ENCODE measurements at regions not wholly inside any gene's neighbourhood (a gene's known extent, or its start where the extent isn't known, plus 50 kb on each side); places are given as distances from the start of the nearest gene placed in this dataset.

- no peak for DNase-seq (ENCODE audit: low spot score)
These were observed 89.5 kb upstream of the PGBD5 start for GRCh38 chr1:230515451-230516145.

DNA sequence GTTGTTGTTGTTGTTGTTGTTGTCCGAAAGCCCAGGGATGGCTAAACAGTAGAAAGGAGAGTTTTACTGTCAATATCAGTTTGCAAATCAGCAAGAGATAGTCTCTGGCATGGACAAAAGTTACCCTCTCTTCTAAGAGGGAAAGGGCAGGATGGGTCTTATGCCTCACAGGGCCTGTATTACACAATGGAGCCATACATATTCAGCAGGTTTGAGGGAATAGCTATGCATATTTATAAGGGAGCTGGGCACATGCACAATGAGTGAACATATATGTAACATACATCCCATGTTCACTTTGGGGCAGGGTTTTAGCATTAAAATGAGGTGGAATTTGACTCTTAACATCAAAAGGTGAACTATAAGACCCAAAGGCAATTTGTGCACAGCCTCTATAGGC, 84.4 kb upstream of the PGBD5 start:
- no peak for DNase-seq (ENCODE audit: low spot score)

DNA sequence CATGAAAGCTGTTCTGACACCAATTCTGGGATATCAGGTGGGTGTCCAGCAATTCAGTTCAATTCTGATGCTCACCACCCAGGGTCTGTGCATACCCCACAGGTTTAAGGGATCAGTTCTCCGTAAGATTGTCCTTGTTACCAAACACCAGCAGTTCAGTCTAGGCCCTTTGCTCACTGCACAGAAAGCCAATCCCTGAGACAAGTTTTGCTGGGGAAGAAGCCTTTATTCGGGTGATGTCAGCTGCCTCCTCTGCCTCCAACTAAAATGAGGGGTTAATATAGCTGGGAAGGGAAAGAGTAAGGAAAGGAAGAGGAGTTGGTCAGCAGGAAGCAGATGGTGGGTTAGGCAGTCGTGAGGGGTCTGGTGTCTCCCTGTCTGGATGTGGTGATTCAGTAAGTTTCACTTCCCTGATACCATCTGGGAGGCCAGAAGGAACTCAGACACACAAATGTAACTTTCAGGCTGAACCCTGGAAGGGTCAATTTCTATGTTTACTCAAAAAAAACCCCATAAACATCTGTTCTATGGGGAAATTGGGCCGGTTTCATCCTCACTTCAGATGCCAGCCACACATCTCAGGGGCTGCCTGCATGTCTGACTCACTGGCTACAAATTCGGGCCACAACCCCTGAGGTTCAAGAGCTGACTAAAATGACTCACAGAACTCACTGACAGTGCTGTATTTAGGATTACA, 83.3 kb upstream of the PGBD5 start:
- DNase-seq (ENCODE audit: low spot score): no peak

- no peak for DNase-seq (ENCODE audit: low spot score)
These were observed 81.7 kb upstream of the PGBD5 start for GRCh38 chr1:230507666-230508402.

DNA sequence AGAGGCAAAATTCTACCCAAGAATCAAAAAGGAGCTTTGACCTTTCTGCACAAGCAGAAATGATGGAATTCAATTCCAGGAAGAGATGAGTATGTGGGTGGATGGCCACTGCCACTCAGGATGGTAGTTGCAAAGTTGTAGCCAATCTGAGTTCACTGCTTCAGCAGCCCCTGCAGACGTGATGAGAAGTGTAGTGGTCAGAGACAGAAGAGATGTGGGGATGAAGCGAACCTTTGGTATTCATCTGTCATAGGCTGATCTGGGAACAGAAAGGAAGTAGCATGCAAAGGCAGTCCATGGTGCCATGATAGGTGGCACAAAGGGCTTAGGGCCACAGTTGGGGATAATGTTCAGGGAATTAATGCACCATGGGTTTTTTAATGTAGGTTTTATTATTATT, 81.1 kb upstream of the PGBD5 start:
- DNase-seq (ENCODE audit: low spot score): no peak

DNA sequence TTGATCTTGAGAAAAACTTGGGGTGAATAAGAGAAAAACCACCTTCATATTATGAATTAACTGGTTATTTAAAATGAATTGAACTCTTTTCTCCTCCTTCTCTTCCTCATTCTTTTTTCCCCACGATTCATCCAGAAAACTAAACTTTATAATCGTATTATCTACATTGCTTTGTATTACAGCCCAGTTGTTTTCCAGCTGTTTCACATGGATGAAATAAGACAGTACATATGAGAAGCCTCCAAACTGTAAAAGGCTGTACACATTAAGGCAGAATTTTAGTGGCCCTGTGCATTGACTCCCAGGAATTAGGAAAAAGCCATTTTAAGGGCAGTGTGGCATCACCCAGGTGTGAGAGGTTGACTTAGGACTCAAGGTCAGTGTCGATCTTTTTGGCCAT, 80.3 kb upstream of the PGBD5 start:
- no peak for DNase-seq (ENCODE audit: low spot score)

- no peak for DNase-seq (ENCODE audit: low spot score)
These were observed 78.2 kb upstream of the PGBD5 start for GRCh38 chr1:230504310-230504709.

GRCh38 chr1:230503726-230504125, 77.6 kb upstream of the PGBD5 start:
- no peak for DNase-seq (ENCODE audit: low spot score)

GRCh38 chr1:230502996-230503395, 76.9 kb upstream of the PGBD5 start:
- DNase-seq (ENCODE audit: low spot score): no peak

DNA sequence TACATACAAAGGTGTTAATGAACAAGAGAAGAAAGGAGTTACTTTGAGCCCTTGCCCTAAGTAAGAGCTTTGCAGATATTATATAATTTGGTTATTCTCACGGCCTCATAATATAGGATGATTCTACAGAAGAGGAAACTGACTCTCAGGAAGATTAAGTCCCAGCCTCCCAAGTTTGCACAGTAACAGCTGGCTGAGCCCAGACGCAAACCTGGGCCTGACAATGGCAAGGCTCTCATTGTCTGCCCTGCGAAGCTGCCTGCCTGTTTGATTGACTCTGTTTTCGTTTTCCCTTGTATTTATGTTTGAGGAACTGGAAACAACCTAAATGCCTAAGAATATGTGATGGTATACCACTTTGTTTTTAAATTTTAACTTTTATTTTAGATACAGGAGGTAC, 76.2 kb upstream of the PGBD5 start:
- DNase-seq (ENCODE audit: low spot score): no peak

- no peak for DNase-seq (ENCODE audit: low spot score)
These were observed 75.7 kb upstream of the PGBD5 start for GRCh38 chr1:230501849-230502248.

- no peak for DNase-seq (ENCODE audit: low spot score)
These were observed 75.1 kb upstream of the PGBD5 start for GRCh38 chr1:230501242-230501641.

DNA sequence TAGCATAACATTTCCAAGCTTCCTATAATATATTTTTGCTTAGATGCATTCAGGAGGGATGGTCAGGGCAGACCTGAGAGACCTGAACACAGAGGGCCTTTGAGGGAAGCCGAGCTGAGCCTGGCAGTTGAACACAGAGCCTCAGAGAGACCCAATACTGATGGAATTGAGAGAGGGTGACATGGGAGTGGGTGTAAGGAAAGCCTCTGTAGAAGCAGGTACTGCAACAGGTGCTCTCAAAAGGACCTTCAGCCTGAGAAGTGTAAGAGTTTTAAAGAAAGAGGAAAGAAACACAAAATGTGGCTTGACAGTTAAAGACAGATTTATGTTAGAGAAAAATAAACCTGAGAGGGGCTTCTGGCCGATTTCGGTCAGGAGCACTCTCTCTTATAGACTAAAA, 73.9 kb upstream of the PGBD5 start:
- DNase-seq (ENCODE audit: low spot score): no peak

- DNase-seq (ENCODE audit: low spot score): no peak
These were observed 73.4 kb upstream of the PGBD5 start for GRCh38 chr1:230499496-230499895.

GRCh38 chr1:230498704-230499103, 72.6 kb upstream of the PGBD5 start:
- no peak for DNase-seq (ENCODE audit: low spot score)

GRCh38 chr1:230496451-230496850, 70.3 kb upstream of the PGBD5 start:
- no peak for DNase-seq (ENCODE audit: low spot score)

DNA sequence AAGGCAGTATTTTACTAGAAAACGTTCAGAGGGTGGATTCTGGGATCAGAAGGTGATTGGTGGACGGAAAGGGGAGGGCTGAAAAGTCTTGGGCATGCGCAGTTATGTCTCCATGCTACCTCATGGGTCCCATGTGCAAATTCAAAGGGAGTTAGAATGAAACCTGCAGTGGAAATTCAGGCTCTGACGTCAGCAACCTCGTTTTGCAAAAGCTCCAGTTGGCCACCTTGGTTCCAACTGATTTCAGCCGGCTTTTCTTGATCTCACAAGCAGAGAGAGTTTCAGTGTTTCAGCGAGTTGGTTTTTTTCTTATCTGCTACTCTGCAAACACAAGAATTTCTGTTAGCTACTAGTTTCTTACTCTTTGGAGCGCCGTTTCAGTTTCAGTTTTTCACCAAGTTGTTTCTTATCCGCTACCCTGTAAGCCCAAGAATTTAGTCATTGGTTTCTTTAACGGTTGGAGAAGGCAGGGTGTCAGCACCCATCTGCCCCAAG, 69.8 kb upstream of the PGBD5 start:
- no peak for DNase-seq (ENCODE audit: low spot score)

DNA sequence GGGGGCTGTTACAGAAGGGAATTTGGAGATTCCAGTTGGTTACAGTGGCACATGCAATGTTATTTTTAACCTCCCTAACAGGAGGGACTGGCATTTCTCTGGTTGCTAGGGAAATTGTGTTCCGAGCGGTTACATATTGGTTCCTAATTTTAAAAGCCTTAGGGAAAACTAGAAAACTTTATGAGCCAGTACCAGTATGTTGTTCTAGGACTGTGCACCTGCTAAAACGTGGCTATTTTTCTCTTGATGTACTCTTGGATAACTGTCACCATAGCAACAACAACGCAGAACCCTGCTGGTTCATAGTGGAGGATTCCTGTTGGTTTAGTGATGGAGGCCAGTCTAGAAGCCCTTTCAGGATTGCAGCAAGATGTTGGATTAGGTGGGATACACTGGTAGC, 68.9 kb upstream of the PGBD5 start:
- no peak for DNase-seq (ENCODE audit: low spot score)

GRCh38 chr1:230494514-230494913, 68.4 kb upstream of the PGBD5 start:
- DNase-seq (ENCODE audit: low spot score): no peak

DNA sequence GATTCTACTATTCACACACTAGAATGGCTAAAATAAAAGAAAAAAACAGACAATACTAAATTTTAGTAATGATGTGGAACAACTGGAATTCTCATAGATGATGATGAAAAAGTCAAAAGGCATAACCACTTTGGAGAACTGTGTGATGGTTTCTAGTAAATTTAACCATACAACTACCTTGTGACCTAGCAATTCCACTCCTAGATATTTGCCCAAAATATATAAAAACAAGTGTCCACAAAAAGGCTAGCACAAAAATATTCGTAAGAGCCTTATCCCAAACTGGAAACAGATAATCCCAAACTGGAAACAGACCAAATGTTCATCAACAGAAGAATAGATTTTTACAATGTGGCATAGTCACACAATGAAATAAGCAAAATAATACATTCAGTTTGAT, 67.9 kb upstream of the PGBD5 start:
- DNase-seq (ENCODE audit: low spot score): no peak

- no peak for DNase-seq (ENCODE audit: low spot score)
These were observed 67.1 kb upstream of the PGBD5 start for GRCh38 chr1:230493264-230493663.

DNA sequence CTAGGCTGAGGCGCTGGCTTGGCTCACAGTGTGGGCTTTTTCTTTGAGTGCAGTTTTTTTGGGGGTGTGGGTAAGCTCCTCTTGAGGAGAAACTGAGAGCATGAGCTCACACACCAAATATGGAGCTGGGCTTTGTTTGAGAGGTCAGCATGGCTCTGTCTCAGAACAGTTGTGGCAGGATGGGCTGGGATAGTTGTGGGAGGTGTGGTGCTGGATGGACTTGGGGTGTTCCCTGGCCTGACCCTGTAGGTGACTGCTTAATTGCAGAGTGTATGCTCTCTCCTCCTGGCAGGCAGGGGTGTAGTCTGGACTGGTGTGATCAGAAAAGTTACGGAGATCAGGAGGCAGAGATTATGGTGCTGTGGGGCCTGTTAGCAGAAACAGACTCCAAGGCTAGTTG, 64.3 kb upstream of the PGBD5 start:
- DNase-seq (ENCODE audit: low spot score): no peak

GRCh38 chr1:230487773-230488428, 61.8 kb upstream of the PGBD5 start:
- DNase-seq (ENCODE audit: low spot score): no peak

Measured in CD4-positive, alpha-beta T cell treated with Interleukin-2 at 100 ng/mL for 4 hours (primary cell).